Lower leg skin (tissue), 3 donors: ENCODE measurements at regions not wholly inside any gene's neighbourhood (a gene's known extent, or its start where the extent isn't known, plus 50 kb on each side); places are given as distances from the start of the nearest gene placed in this dataset.

Experiments
- CTCF ChIP-seq, 3 donors: fragments of 450-650 bp; IDR thresholded peaks; one replicate each; pipeline ENCODE4 v1.5.1; 2016; ENCODE audit warnings: antibody characterized with exemption in 3 of 3, mild to moderate bottlenecking in 3 of 3, moderate library complexity in 2 of 3
- POLR2A ChIP-seq, 2 donors: fragments of 450-650 bp; IDR thresholded peaks; one replicate each; pipeline ENCODE4 v1.6.1; 2016 to 2017; ENCODE audit warnings: antibody characterized with exemption in 2 of 2, mild to moderate bottlenecking in 1 of 2, moderate library complexity in 1 of 2

GRCh38 chr3:31461426-31461825 lies 71.3 kb upstream of the STT3B start:
- TF ChIP-seq POLR2A (IDR thresholded peaks at IDR 0.05) (no peak), CTCF (IDR thresholded peaks at IDR 0.05) (no peak)
